T47D (cell line): ENCODE measurements at regions not wholly inside any gene's neighbourhood (a gene's known extent, or its start where the extent isn't known, plus 50 kb on each side); places are given as distances from the start of the nearest gene placed in this dataset.

Source experiments
- DNase-seq, 2 experiments: peaks; one replicate each; pipeline versions ENCODE4 v3.0.0 to v3.0.0-alpha.2; 2011 to 2012; ENCODE audit warnings: low read depth in 1 of 2, low spot score in 1 of 2
- JUND ChIP-seq: IDR thresholded peaks from 2 replicates; pipeline ENCODE4 v1.6.1; 2012; ENCODE audit warnings: low read depth
- in situ Hi-C: cut with HindIII; loops from 2 replicates; pipeline ENCODE4 v1.10.0; 2016; ENCODE audit warnings: low sequenced_read_pairs, low pct_unique_long_range_greater_than_20kb

GRCh38 chr3:194204042-194204987 lies 68.4 kb downstream of the HES1 start:
- peak; percentile 77 to 92 for DNase-seq
- 0 out of 2 replicates have a peak, but pooled peaks have one; percentile 51 for TF ChIP-seq JUND
- in situ Hi-C loops: no loop called here

- no peak for TF ChIP-seq JUND
- in situ Hi-C loops: no loop called here
- peak in 1 of 2 experiments; percentile 75 for DNase-seq
Measured at GRCh38 chr3:194205675-194206133, 69.8 kb downstream of the HES1 start.

GRCh38 chr3:194206320-194206719 lies 70.4 kb downstream of the HES1 start:
- no peak for TF ChIP-seq JUND
- in situ Hi-C loops: no loop called here
- no peak for DNase-seq

- no peak for DNase-seq
- in situ Hi-C loops: no loop called here
- TF ChIP-seq JUND: no peak
Measured at GRCh38 chr3:194208709-194209108, 72.8 kb downstream of the HES1 start.

GRCh38 chr3:194212161-194212844 lies 76.4 kb downstream of the HES1 start:
- in situ Hi-C loops: no loop called here
- DNase-seq: peak in 1 of 2 experiments; percentile 54
- no peak for TF ChIP-seq JUND

GRCh38 chr3:194212845-194213331 lies 76.9 kb downstream of the HES1 start:
- in situ Hi-C loops: no loop called here
- TF ChIP-seq JUND: 0 out of 2 replicates have a peak, but pooled peaks have one; percentile 55
- DNase-seq: peak; percentile 64 to 98

- TF ChIP-seq JUND: no peak
- in situ Hi-C loops: no loop called here
- DNase-seq: peak in 1 of 2 experiments; percentile 49
Measured at GRCh38 chr3:194215392-194215791, 79.4 kb downstream of the HES1 start.

GRCh38 chr3:194218646-194219453 lies 82.9 kb downstream of the HES1 start:
- DNase-seq: no peak
- no peak for TF ChIP-seq JUND
- in situ Hi-C loops: no loop called here

GRCh38 chr3:194219826-194220410 lies 84.0 kb downstream of the HES1 start:
- in situ Hi-C loops: no loop called here
- no peak for DNase-seq
- no peak for TF ChIP-seq JUND

- no peak for TF ChIP-seq JUND
- in situ Hi-C loops: no loop called here
Measured at GRCh38 chr3:194220901-194221326, 85.0 kb downstream of the HES1 start.

GRCh38 chr3:194221336-194221735 lies 85.4 kb downstream of the HES1 start:
- TF ChIP-seq JUND: no peak
- in situ Hi-C loops: no loop called here
- no peak for DNase-seq

More at GRCh38 chr3:194220901-194221326, 85.0 kb downstream of the HES1 start:
- no peak for DNase-seq

GRCh38 chr3:194223951-194224350 lies 88.0 kb downstream of the HES1 start:
- in situ Hi-C loops: no loop called here

More at GRCh38 chr3:194223951-194224350, 88.0 kb downstream of the HES1 start:
- TF ChIP-seq JUND: no peak
- DNase-seq: no peak
